Endodermal cell (in vitro differentiated cells): ENCODE measurements at regions not wholly inside any gene's neighbourhood (a gene's known extent, or its start where the extent isn't known, plus 50 kb on each side); places are given as distances from the start of the nearest gene placed in this dataset.

Experiments used
- DNase-seq: peaks from one replicate; pipeline ENCODE4 v3.0.0-alpha.2; 2017
- H3K27ac ChIP-seq: 2 replicates; pipeline ENCODE4 v1.5.1; 2013; ENCODE audit warnings: mild to moderate bottlenecking, low read depth, low read length, moderate library complexity
- H3K27me3 ChIP-seq: 2 replicates; pipeline ENCODE4 v1.6.1; 2013; ENCODE audit warnings: mild to moderate bottlenecking, low read length, moderate library complexity; ENCODE audit not compliant: insufficient read depth, control insufficient read depth, poor library complexity, severe bottlenecking
- H3K36me3 ChIP-seq: 2 replicates; pipeline ENCODE4 v1.7.0; 2013; ENCODE audit warnings: mild to moderate bottlenecking, low read length, moderate library complexity; ENCODE audit not compliant: control insufficient read depth, insufficient read depth
- H3K4me1 ChIP-seq: one replicate; pipeline ENCODE4 v1.7.0; 2013; ENCODE audit warnings: low read length; ENCODE audit not compliant: control insufficient read depth, insufficient read depth
- H3K4me3 ChIP-seq: 2 replicates; pipeline ENCODE4 v1.5.1; 2013; ENCODE audit warnings: mild to moderate bottlenecking, low read length, moderate library complexity
- H3K9ac ChIP-seq: 2 replicates; pipeline ENCODE4 v1.6.1; 2013; ENCODE audit warnings: mild to moderate bottlenecking, low read length, moderate library complexity; ENCODE audit not compliant: poor library complexity, severe bottlenecking; ENCODE audit errors: extremely low read depth
- H3K9me3 ChIP-seq: 2 replicates; pipeline ENCODE4 v1.6.1; 2013; ENCODE audit warnings: mild to moderate bottlenecking, low read length, moderate library complexity; ENCODE audit not compliant: control insufficient read depth
- H3K27ac Mint-ChIP-seq: 2 replicates; pipeline ENCODE4 v1.8.0; 2020; ENCODE audit warnings: mixed read lengths
- H3K27me3 Mint-ChIP-seq: 2 replicates; pipeline ENCODE4 v1.8.0; 2021; ENCODE audit warnings: mild to moderate bottlenecking, mixed read lengths; ENCODE audit not compliant: insufficient read depth
- H3K36me3 Mint-ChIP-seq: 2 replicates; pipeline ENCODE4 v1.8.0; 2020; ENCODE audit warnings: low read depth, mixed read lengths
- H3K4me1 Mint-ChIP-seq: 2 replicates; pipeline ENCODE4 v1.8.0; 2020; ENCODE audit warnings: mixed read lengths
- H3K4me3 Mint-ChIP-seq: 2 replicates; pipeline ENCODE4 v1.8.0; 2020; ENCODE audit warnings: mild to moderate bottlenecking, moderate library complexity, mixed read lengths
- H3K9me3 Mint-ChIP-seq: 2 replicates; pipeline ENCODE4 v1.8.0; 2020; ENCODE audit warnings: mild to moderate bottlenecking, mixed read lengths
- WGBS, 2 experiments: methylation state at CpG; one replicate each; pipeline versions ENCODE4 v1.1.5 to v1.1.7; 2013; ENCODE audit warnings: missing lambda C conversion rate in 2 of 2, mixed read lengths in 1 of 2; ENCODE audit not compliant: insufficient coverage in 1 of 2, insufficient read length in 1 of 2; 5-methylcytosine and 5-hydroxymethylcytosine counted together
- TF ChIP-seq, protein P1 (sequence below): fragments of 200-600 bp; sonication (generic); conservative IDR thresholded peaks from 2 replicates; pipeline ENCODE4 v1.5.0; 2021; ENCODE audit warnings: antibody characterized with exemption, mild to moderate bottlenecking

DNA sequence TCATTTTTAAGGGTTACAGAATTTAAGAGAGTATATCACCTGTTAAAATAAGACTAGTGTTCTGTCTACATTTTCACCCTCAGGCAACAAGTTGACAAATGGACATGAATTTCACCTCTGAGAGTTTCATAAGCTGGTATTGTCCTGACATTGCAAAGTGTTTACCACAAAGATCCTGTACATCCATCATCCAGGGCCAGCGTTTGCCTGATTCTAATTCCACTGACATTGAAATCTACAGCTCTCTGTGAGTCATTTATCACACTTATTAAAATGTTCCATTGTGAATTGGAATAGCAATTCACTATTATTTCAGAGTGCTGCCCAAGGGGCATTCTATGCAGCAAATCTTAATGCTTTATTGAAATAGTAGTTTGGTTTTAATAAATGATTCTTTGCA lies 1499.4 kb upstream of the PCDH7 start:
- TF ChIP-seq, protein P1, sequence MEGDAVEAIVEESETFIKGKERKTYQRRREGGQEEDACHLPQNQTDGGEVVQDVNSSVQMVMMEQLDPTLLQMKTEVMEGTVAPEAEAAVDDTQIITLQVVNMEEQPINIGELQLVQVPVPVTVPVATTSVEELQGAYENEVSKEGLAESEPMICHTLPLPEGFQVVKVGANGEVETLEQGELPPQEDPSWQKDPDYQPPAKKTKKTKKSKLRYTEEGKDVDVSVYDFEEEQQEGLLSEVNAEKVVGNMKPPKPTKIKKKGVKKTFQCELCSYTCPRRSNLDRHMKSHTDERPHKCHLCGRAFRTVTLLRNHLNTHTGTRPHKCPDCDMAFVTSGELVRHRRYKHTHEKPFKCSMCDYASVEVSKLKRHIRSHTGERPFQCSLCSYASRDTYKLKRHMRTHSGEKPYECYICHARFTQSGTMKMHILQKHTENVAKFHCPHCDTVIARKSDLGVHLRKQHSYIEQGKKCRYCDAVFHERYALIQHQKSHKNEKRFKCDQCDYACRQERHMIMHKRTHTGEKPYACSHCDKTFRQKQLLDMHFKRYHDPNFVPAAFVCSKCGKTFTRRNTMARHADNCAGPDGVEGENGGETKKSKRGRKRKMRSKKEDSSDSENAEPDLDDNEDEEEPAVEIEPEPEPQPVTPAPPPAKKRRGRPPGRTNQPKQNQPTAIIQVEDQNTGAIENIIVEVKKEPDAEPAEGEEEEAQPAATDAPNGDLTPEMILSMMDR = no peak
- WGBS, 2 experiments = 83 to 88% methylated on average over 1 of the region's 1 CpG
- peaks cover 3% of the 10 kb centered on the region for H3K27me3 Mint-ChIP-seq
- no peaks in the 10 kb centered on the region for H3K9me3 Mint-ChIP-seq
- no peaks in the 10 kb centered on the region for H3K4me1 ChIP-seq
- H3K4me1 Mint-ChIP-seq = peaks cover 2% of the 10 kb centered on the region
- H3K9me3 ChIP-seq = no peaks in the 10 kb centered on the region
- no peak for DNase-seq
- H3K27me3 ChIP-seq = peaks cover 13% of the 10 kb centered on the region
- H3K27ac Mint-ChIP-seq = no peak overlapping the region
- no peak overlapping the region for H3K27ac ChIP-seq
- H3K4me3 ChIP-seq = no peak overlapping the region
- H3K9ac ChIP-seq = no peak overlapping the region
- H3K36me3 ChIP-seq = no peaks in the 10 kb centered on the region
- no peak overlapping the region for H3K4me3 Mint-ChIP-seq
- H3K36me3 Mint-ChIP-seq = no peaks in the 10 kb centered on the region

DNA sequence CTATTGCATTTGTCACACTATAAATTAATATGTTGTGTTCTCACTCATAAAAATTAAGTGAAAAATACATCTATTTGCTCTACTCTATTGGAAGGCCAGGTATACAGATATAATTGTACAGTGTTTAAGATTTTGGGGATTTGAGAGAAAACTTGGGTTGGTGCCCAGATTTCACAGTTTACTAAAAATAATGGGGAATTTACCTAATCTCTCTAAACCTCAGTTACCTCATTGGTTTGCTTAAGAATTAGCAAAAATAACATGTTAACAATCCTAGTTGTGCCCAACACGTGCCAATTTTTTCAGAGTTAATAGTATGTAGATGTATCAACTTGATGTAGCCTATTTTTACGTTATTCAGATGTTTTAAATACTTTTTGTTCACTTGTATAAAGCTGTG lies 1495.3 kb upstream of the PCDH7 start:
- TF ChIP-seq, protein P1 = no peak
- DNase-seq = no peak
- Mint-ChIP-seq H3K4me3 (no peak overlapping the region), H3K27ac (no peak overlapping the region), H3K27me3 (peaks cover 3% of the 10 kb centered on the region), H3K9me3 (no peaks in the 10 kb centered on the region), H3K4me1 (peaks cover 7% of the 10 kb centered on the region), H3K36me3 (no peaks in the 10 kb centered on the region)
- Histone ChIP-seq H3K36me3 (no peaks in the 10 kb centered on the region), H3K9ac (no peak overlapping the region), H3K27ac (no peak overlapping the region), H3K4me1 (no peaks in the 10 kb centered on the region), H3K4me3 (no peak overlapping the region), H3K27me3 (peaks cover 25% of the 10 kb centered on the region), H3K9me3 (no peaks in the 10 kb centered on the region)
- 95 to 100% methylated on average over 1 to 2 of the region's 2 CpGs for WGBS, 2 experiments

DNA sequence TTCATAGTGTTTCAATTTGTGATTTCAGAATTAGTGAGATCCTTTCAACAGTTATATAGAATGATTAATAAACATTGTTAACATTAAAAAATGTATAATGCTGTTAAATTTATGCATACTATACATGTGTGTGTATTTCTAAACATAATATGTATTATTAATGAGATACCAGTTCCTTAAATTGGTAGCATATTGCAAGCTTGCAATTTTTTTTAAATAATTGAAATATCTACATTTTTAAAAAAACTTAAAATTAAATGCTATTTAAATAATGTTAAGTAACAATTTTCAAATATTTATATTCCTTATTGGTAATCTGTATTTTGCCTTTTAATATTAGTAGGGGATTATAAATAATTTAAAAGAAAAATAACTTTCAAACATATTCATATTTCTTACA lies 1479.5 kb upstream of the PCDH7 start:
- Histone ChIP-seq H3K4me1 (no peaks in the 10 kb centered on the region), H3K27me3 (no peaks in the 10 kb centered on the region), H3K9me3 (no peaks in the 10 kb centered on the region), H3K4me3 (no peak overlapping the region), H3K36me3 (no peaks in the 10 kb centered on the region), H3K9ac (no peak overlapping the region), H3K27ac (no peak overlapping the region)
- no peaks in the 10 kb centered on the region for H3K4me1 Mint-ChIP-seq
- H3K36me3 Mint-ChIP-seq = no peaks in the 10 kb centered on the region
- H3K4me3 Mint-ChIP-seq = no peak overlapping the region
- no peak for DNase-seq
- no peak overlapping the region for H3K27ac Mint-ChIP-seq
- no peaks in the 10 kb centered on the region for H3K9me3 Mint-ChIP-seq
- TF ChIP-seq, protein P1 = no peak
- no peaks in the 10 kb centered on the region for H3K27me3 Mint-ChIP-seq
